Kidney (tissue), 13 donors: ENCODE measurements at regions not wholly inside any gene's neighbourhood (a gene's known extent, or its start where the extent isn't known, plus 50 kb on each side); places are given as distances from the start of the nearest gene placed in this dataset.
A peak's percentile ranks its signal among the peaks of the same experiment; 100 is the strongest.

Source experiments
- DNase-seq, 5 donors: peaks; one replicate each; pipeline ENCODE4 v3.0.0-alpha.2; 2013 to 2020
- FAIRE-seq: peaks from 2 replicates; lab custom pipeline; 2012; peaks lifted over from hg19 to GRCh38; lab: Jason Lieb, UNC
- H3K27ac ChIP-seq, 2 donors: one replicate each; pipeline ENCODE4 v1.7.0; 2013; ENCODE audit warnings: low read depth in 2 of 2, low read length in 2 of 2, inconsistent platforms in 1 of 2
- H3K27me3 ChIP-seq: one replicate; pipeline ENCODE4 v1.7.1; 2013; ENCODE audit warnings: low read length, inconsistent platforms; ENCODE audit not compliant: control insufficient read depth, insufficient read depth
- H3K36me3 ChIP-seq, 3 donors: one replicate each; pipeline versions ENCODE4 v1.7.0 to v1.7.1; 2013; ENCODE audit warnings: low read length in 3 of 3, control low read depth in 1 of 3, inconsistent platforms in 1 of 3; ENCODE audit not compliant: insufficient read depth in 3 of 3, control insufficient read depth in 2 of 3
- H3K4me1 ChIP-seq, 3 donors: one replicate each; pipeline versions ENCODE4 v1.7.0 to v1.7.1; 2013; ENCODE audit warnings: low read length in 3 of 3, inconsistent platforms in 1 of 3, low read depth in 1 of 3; ENCODE audit not compliant: control insufficient read depth in 2 of 3, insufficient read depth in 2 of 3
- H3K4me3 ChIP-seq, 3 donors: one replicate each; pipeline versions ENCODE4 v1.7.0 to v1.8.1; 2013; ENCODE audit warnings: low read length in 3 of 3, control low read depth in 1 of 3, inconsistent platforms in 1 of 3
- H3K9ac ChIP-seq, 3 donors: one replicate each; pipeline versions ENCODE4 v1.7.0 to v1.7.1; 2013; ENCODE audit warnings: low read length in 3 of 3, control low read depth in 1 of 3, inconsistent platforms in 1 of 3
- H3K9me3 ChIP-seq, 3 donors: one replicate each; pipeline versions ENCODE4 v1.7.0 to v1.7.1; 2013; ENCODE audit warnings: low read length in 3 of 3, control low read depth in 1 of 3, inconsistent platforms in 1 of 3; ENCODE audit not compliant: control insufficient read depth in 2 of 3, insufficient read depth in 1 of 3
- CTCF ChIP-seq: IDR thresholded peaks from 3 replicates; pipeline ENCODE4 v1.5.1; 2012; ENCODE audit warnings: mild to moderate bottlenecking, moderate library complexity, borderline replicate concordance; ENCODE audit not compliant: insufficient read depth; ENCODE audit errors: extremely low read depth
- intact Hi-C: fragments of 100-400 bp; cut with DNase I; formaldehyde crosslinking; loops from one replicate; pipeline ENCODE4 v1.11.1; 2022
- donor health status: control.
- donor health status: control.
- donor health status: control.
- donor health status: control.
- donor health status: control.
- donor health status: DM: yes; HTN: yes; CAD: no.
- donor health status: Normal renal cell carcinoma (clear cell type).

- no peaks in the 10 kb centered on the region for H3K4me1 ChIP-seq
- no peaks in the 10 kb centered on the region for H3K27me3 ChIP-seq
- TF ChIP-seq CTCF, result no peak
- no peak overlapping the region for H3K4me3 ChIP-seq
- no peaks in the 10 kb centered on the region for H3K36me3 ChIP-seq
- no peak overlapping the region for H3K27ac ChIP-seq
- DNase-seq, result no peak
- H3K9me3 ChIP-seq, result no peaks in the 10 kb centered on the region
- no peak overlapping the region for H3K9ac ChIP-seq
- FAIRE-seq, result no peak
- intact Hi-C loops, result no loop called here
Measured at GRCh38 chr5:123966781-123967180, 454.8 kb downstream of the CSNK1G3 start.

DNA sequence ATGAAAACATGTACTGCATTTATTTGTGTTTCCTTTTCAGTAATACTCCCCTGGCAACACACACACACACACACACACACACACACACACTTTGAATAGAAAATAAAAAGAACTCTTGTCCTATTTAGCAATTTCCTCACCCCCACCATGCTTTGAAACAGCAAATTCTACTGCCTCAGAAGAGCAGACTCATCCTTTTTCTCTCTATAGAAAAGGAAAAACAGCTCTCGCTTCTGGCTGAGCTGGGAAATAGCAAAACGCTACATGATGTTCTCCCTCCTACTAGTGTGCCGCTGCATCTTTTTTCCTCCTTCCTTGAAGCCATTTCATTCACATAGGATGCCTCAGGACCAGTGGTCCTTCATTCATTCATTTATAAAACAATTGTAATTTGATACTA lies 453.6 kb downstream of the CSNK1G3 start:
- TF ChIP-seq CTCF, result no peak
- DNase-seq (peak in 1 of 5 donors; percentile 5), FAIRE-seq (no peak)
- intact Hi-C loops, result no loop called here
- Histone ChIP-seq H3K4me3 (no peak overlapping the region), H3K27ac (no peak overlapping the region), H3K4me1 (no peaks in the 10 kb centered on the region), H3K9ac (no peak overlapping the region), H3K27me3 (no peaks in the 10 kb centered on the region), H3K36me3 (no peaks in the 10 kb centered on the region), H3K9me3 (no peaks in the 10 kb centered on the region)

DNA sequence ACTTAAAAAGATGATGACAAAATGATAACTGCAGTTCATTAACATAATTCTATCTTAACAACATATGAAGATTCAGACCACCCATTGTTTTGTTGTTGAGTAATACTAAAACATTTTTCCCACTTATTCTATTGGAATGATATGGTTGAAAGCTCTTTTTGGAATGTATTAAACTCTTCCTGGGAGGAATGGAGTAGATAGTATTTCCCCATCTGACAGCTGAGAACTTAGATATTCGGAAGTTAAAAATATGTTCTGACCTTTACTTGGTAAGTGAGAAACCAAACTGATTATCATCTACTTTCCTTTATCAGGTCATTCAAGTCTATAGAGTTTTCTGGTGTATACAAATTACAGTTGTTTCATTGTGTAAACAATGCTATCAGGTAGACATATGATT lies 452.9 kb downstream of the CSNK1G3 start:
- intact Hi-C loops, result no loop called here

More for the DNA sequence above, 452.9 kb downstream of the CSNK1G3 start:
- Histone ChIP-seq H3K9me3 (no peaks in the 10 kb centered on the region), H3K4me3 (no peak overlapping the region), H3K4me1 (no peaks in the 10 kb centered on the region), H3K27me3 (no peaks in the 10 kb centered on the region), H3K9ac (no peak overlapping the region), H3K36me3 (no peaks in the 10 kb centered on the region), H3K27ac (no peak overlapping the region)
- no peak for FAIRE-seq
- no peak for DNase-seq
- no peak for TF ChIP-seq CTCF
